CD14-positive monocyte (primary cell): ENCODE measurements at regions not wholly inside any gene's neighbourhood (a gene's known extent, or its start where the extent isn't known, plus 50 kb on each side); places are given as distances from the start of the nearest gene placed in this dataset.

ENCODE experiments used
- DNase-seq, 3 donors: peaks; one replicate each; pipeline ENCODE4 v3.0.0-alpha.2; 2011 to 2022
- H2AFZ ChIP-seq: 2 replicates; pipeline ENCODE4 v1.6.0; 2012; ENCODE audit warnings: mild to moderate bottlenecking, low read depth, low read length, inconsistent platforms; ENCODE audit not compliant: insufficient read depth, poor library complexity, severe bottlenecking
- H3K27ac ChIP-seq, 2 donors: 1 replicate in 1 of 2; 2 replicates in 1 of 2; pipeline ENCODE4 v1.5.1; 2012 to 2013; ENCODE audit warnings: low read length in 2 of 2, control low read depth in 1 of 2, inconsistent platforms in 1 of 2, low read depth in 1 of 2, mild to moderate bottlenecking in 1 of 2
- H3K27me3 ChIP-seq, 2 donors: one replicate each; pipeline versions ENCODE4 v1.6.0 to v1.6.1; 2011 to 2013; ENCODE audit warnings: low read length in 2 of 2; ENCODE audit not compliant: control insufficient read depth in 2 of 2, insufficient read depth in 2 of 2
- H3K36me3 ChIP-seq, 2 donors: replicated peaks in 1 of 2; 1 replicate in 1 of 2; 2 replicates in 1 of 2; pipeline versions ENCODE4 v1.5.1 to v1.6.1; 2012 to 2013; ENCODE audit warnings: low read length in 2 of 2, control low read depth in 1 of 2, inconsistent platforms in 1 of 2, mild to moderate bottlenecking in 1 of 2; ENCODE audit not compliant: insufficient read depth in 2 of 2, control insufficient read depth in 1 of 2
- H3K4me1 ChIP-seq, 2 donors: 1 replicate in 1 of 2; 2 replicates in 1 of 2; pipeline versions ENCODE4 v1.5.1 to v1.6.1; 2012 to 2013; ENCODE audit warnings: low read length in 2 of 2, control low read depth in 1 of 2, inconsistent platforms in 1 of 2, mild to moderate bottlenecking in 1 of 2, moderate library complexity in 1 of 2; ENCODE audit not compliant: insufficient read depth in 2 of 2, control insufficient read depth in 1 of 2
- H3K4me2 ChIP-seq: replicated peaks from 2 replicates; pipeline ENCODE3; 2012; ENCODE audit warnings: low read length, moderate library complexity, mild to moderate bottlenecking; ENCODE audit not compliant: poor library complexity, severe bottlenecking; ENCODE audit errors: extremely low read depth
- H3K4me3 ChIP-seq, 3 experiments: fragments of 200-600 bp in 1 of 3; sonication (generic) in 1 of 3; replicated peaks in 1 of 3; 1 replicate in 2 of 3; 2 replicates in 1 of 3; pipeline ENCODE4 v1.5.1; 2011 to 2013; ENCODE audit warnings: low read length in 3 of 3, mild to moderate bottlenecking in 3 of 3, control low read depth in 2 of 3, low read depth in 2 of 3, inconsistent platforms in 1 of 3, moderate library complexity in 1 of 3
- H3K79me2 ChIP-seq: 2 replicates; pipeline ENCODE4 v1.6.0; 2012; ENCODE audit warnings: mild to moderate bottlenecking, control low read depth, inconsistent platforms, low read length, moderate library complexity; ENCODE audit not compliant: insufficient read depth
- H3K9ac ChIP-seq: 2 replicates; pipeline ENCODE4 v1.6.0; 2017; ENCODE audit warnings: low read length, mild to moderate bottlenecking; ENCODE audit not compliant: insufficient read depth, poor library complexity, severe bottlenecking
- H3K9me3 ChIP-seq, 2 donors: replicated peaks in 1 of 2; 1 replicate in 1 of 2; 2 replicates in 1 of 2; pipeline versions ENCODE4 v1.5.1 to v1.6.1; 2012 to 2013; ENCODE audit warnings: low read length in 2 of 2, control low read depth in 1 of 2; ENCODE audit not compliant: control insufficient read depth in 1 of 2, insufficient read depth in 1 of 2
- H4K20me1 ChIP-seq: 2 replicates; pipeline ENCODE4 v1.6.0; 2012; ENCODE audit warnings: mild to moderate bottlenecking, low read length, control low read depth, moderate library complexity; ENCODE audit not compliant: insufficient read depth
- H3K27ac Mint-ChIP-seq, 7 donors: one replicate each; pipeline ENCODE4 v1.8.0; 2020; ENCODE audit warnings: mild to moderate bottlenecking in 7 of 7, mixed read lengths in 7 of 7, moderate library complexity in 6 of 7, inconsistent platforms in 2 of 7
- H3K27me3 Mint-ChIP-seq, 3 donors: one replicate each; pipeline ENCODE4 v1.8.0; 2021 to 2022; ENCODE audit warnings: low read depth in 3 of 3, mild to moderate bottlenecking in 3 of 3, mixed read lengths in 3 of 3, moderate library complexity in 3 of 3, inconsistent platforms in 1 of 3
- H3K36me3 Mint-ChIP-seq, 2 donors: one replicate each; pipeline ENCODE4 v1.8.0; 2020; ENCODE audit warnings: mixed read lengths in 2 of 2, inconsistent platforms in 1 of 2, mild to moderate bottlenecking in 1 of 2
- H3K4me1 Mint-ChIP-seq: one replicate; pipeline ENCODE4 v1.8.0; 2020; ENCODE audit warnings: mild to moderate bottlenecking, mixed read lengths
- H3K4me3 Mint-ChIP-seq, 2 donors: one replicate each; pipeline ENCODE4 v1.8.0; 2020; ENCODE audit warnings: mild to moderate bottlenecking in 2 of 2, mixed read lengths in 2 of 2, moderate library complexity in 1 of 2
- H3K9me3 Mint-ChIP-seq, 7 donors: one replicate each; pipeline ENCODE4 v1.8.0; 2020 to 2022; ENCODE audit warnings: mixed read lengths in 7 of 7, mild to moderate bottlenecking in 6 of 7, moderate library complexity in 6 of 7, inconsistent platforms in 2 of 7
- WGBS: methylation state at CpG from one replicate; pipeline ENCODE4 v1.1.5; 2013; ENCODE audit warnings: missing lambda C conversion rate; ENCODE audit not compliant: insufficient coverage; 5-methylcytosine and 5-hydroxymethylcytosine counted together
- intact Hi-C, 2 donors: fragments of 100-400 bp; cut with micrococcal nuclease; formaldehyde crosslinking; loops; one replicate each; pipeline versions ENCODE4 v1.15.0 to v1.15.1; 2023
- TF ChIP-seq, protein P1 (sequence below): fragments of 200-600 bp; IDR thresholded peaks from one replicate; pipeline ENCODE4 v1.8.0; 2022; ENCODE audit warnings: antibody characterized with exemption, mild to moderate bottlenecking

DNA sequence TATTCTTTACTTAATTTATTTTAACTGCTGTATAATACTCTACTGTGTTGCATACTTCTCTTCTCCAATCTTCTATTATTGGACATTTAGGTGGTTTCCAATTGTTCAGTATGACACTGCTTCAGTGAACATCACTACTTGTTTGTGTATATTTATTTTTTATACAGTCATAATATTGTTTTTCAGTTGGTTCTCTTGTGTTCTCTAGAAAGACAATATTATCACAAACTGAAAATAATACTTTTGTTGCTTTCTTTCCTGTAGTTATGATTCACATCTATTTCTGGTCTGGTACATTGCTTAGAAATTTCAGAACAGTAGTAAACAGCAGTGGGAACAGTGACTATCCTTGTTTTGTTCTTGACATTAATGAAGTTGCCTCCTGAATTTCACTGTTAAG is 62.8 kb upstream of the GTSF1L start:
- no peak overlapping the region for H3K4me3 ChIP-seq
- intact Hi-C loops = no loop called here
- Mint-ChIP-seq H3K36me3 (no peaks in the 10 kb centered on the region), H3K9me3 (peaks cover 0 to 11% (median 5%) of the 10 kb centered on the region in 7 donors), H3K27ac (no peak overlapping the region), H3K4me1 (peaks cover 9% of the 10 kb centered on the region), H3K4me3 (no peak overlapping the region), H3K27me3 (peaks cover 4 to 16% (median 9%) of the 10 kb centered on the region in 3 donors)
- TF ChIP-seq, protein P1, sequence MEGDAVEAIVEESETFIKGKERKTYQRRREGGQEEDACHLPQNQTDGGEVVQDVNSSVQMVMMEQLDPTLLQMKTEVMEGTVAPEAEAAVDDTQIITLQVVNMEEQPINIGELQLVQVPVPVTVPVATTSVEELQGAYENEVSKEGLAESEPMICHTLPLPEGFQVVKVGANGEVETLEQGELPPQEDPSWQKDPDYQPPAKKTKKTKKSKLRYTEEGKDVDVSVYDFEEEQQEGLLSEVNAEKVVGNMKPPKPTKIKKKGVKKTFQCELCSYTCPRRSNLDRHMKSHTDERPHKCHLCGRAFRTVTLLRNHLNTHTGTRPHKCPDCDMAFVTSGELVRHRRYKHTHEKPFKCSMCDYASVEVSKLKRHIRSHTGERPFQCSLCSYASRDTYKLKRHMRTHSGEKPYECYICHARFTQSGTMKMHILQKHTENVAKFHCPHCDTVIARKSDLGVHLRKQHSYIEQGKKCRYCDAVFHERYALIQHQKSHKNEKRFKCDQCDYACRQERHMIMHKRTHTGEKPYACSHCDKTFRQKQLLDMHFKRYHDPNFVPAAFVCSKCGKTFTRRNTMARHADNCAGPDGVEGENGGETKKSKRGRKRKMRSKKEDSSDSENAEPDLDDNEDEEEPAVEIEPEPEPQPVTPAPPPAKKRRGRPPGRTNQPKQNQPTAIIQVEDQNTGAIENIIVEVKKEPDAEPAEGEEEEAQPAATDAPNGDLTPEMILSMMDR = no peak
- peaks cover 0 to 3% of the 10 kb centered on the region in 2 donors for H3K4me1 ChIP-seq
- peaks cover 3 to 4% of the 10 kb centered on the region in 2 donors for H3K9me3 ChIP-seq
- H3K4me2 ChIP-seq = no peak overlapping the region
- H3K27me3 ChIP-seq = no peaks in the 10 kb centered on the region
- no peak for DNase-seq
- no peak overlapping the region for H3K27ac ChIP-seq
- H4K20me1 ChIP-seq = no peaks in the 10 kb centered on the region
- no peak overlapping the region for H3K9ac ChIP-seq
- no peaks in the 10 kb centered on the region for H3K79me2 ChIP-seq
- H3K36me3 ChIP-seq = no peaks in the 10 kb centered on the region
- no peak overlapping the region for H2AFZ ChIP-seq

DNA sequence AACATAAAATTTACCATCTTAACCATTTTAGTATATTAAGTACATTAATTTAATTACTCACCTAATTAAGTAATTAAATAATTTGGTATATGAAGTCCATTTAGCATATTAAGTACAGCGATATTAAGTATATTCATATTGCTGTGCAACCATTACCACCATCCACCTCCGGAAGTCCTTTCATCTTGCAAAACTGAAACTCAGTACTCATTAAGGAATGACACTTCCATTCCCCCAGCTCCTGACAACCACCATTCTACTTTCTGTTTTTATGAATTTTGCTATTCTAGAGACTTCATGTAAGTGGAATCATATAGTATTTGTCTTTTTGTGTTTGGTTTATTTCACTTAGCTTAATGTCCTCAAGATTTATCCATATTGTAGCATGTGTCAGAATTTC is 61.1 kb upstream of the GTSF1L start:
- no peaks in the 10 kb centered on the region for H3K36me3 Mint-ChIP-seq
- H3K4me3 ChIP-seq = no peak overlapping the region

More for the DNA sequence above, 61.1 kb upstream of the GTSF1L start:
- WGBS = no CpG with 5 or more reads among the region's 2 CpGs
- Histone ChIP-seq H3K9ac (no peak overlapping the region), H3K79me2 (no peaks in the 10 kb centered on the region), H3K9me3 (peaks cover 3 to 4% of the 10 kb centered on the region in 2 donors), H3K4me1 (peaks cover 0 to 3% of the 10 kb centered on the region in 2 donors), H3K27ac (no peak overlapping the region), H3K27me3 (no peaks in the 10 kb centered on the region), H3K4me2 (no peak overlapping the region), H4K20me1 (no peaks in the 10 kb centered on the region), H3K36me3 (no peaks in the 10 kb centered on the region), H2AFZ (no peak overlapping the region)
- intact Hi-C loops = no loop called here
- TF ChIP-seq, protein P1 = no peak
- H3K9me3 Mint-ChIP-seq = peaks cover 0 to 11% (median 5%) of the 10 kb centered on the region in 7 donors
- peaks cover 9% of the 10 kb centered on the region for H3K4me1 Mint-ChIP-seq
- peak in 1 of 3 donors; percentile 10 for DNase-seq
- H3K27me3 Mint-ChIP-seq = peaks cover 2 to 16% (median 10%) of the 10 kb centered on the region in 3 donors
- H3K27ac Mint-ChIP-seq = no peak overlapping the region
- no peak overlapping the region for H3K4me3 Mint-ChIP-seq
